SK-N-SH treated with all-trans-retinoic acid at 6 μM for 48 hours (cell line): ENCODE measurements at regions not wholly inside any gene's neighbourhood (a gene's known extent, or its start where the extent isn't known, plus 50 kb on each side); places are given as distances from the start of the nearest gene placed in this dataset.

Experiments used
- BACH2 ChIP-seq: fragments of 250-450 bp; sonication (Bioruptor Pico); IDR thresholded peaks from 2 replicates; pipeline ENCODE4 v1.9.0; 2021; ENCODE audit warnings: mild to moderate bottlenecking, borderline replicate concordance
- CSDC2 ChIP-seq: fragments of 250-450 bp; sonication (Bioruptor Pico); IDR thresholded peaks from 2 replicates; pipeline ENCODE4 v1.5.0; 2020; ENCODE audit warnings: mild to moderate bottlenecking, moderate library complexity
- PPARA ChIP-seq: fragments of 250-450 bp; sonication (Bioruptor Pico); IDR thresholded peaks from 2 replicates; pipeline ENCODE4 v1.5.0; 2020; ENCODE audit warnings: mild to moderate bottlenecking, borderline replicate concordance
- RARB ChIP-seq: fragments of 250-450 bp; sonication (Bioruptor Pico); IDR thresholded peaks from 2 replicates; pipeline ENCODE4 v1.8.0; 2021; ENCODE audit warnings: mild to moderate bottlenecking, moderate library complexity
- ZNF565 ChIP-seq: fragments of 450-650 bp; formaldehyde crosslinking; conservative IDR thresholded peaks from 2 replicates; pipeline ENCODE4 v1.5.0; 2020; ENCODE audit warnings: low read depth, mild to moderate bottlenecking, moderate library complexity
- TF ChIP-seq, protein P1 (sequence below): fragments of 250-450 bp; sonication (Bioruptor Pico); IDR thresholded peaks from 2 replicates; pipeline ENCODE4 v1.8.0; 2020; ENCODE audit warnings: mild to moderate bottlenecking, moderate library complexity, borderline replicate concordance

DNA sequence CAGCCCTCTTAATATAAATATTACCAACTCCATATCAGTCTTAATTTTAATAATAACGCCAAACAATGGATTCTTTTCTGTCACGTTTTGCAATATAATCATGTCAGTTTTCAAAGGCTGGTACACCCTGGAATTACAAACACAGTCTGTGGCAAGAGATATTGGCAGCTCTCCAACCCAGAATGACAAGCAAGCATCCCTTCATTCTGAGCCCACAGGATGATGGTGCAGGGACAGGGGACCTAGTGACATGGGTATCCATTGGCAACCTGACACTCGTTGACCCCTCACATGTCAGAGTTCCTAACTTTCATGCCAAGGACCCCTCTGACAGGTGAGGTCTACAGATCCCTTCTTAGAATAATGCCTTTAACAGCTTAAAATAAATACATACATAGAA lies 154.5 kb upstream of the TSC22D2 start:
- TF ChIP-seq ZNF565 (CRISPR knock-in tag) (no peak), RARB (CRISPR knock-in tag) (no peak), PPARA (CRISPR knock-in tag) (no peak), CSDC2 (CRISPR knock-in tag) (no peak), BACH2 (CRISPR knock-in tag) (no peak)
- TF ChIP-seq, protein P1, sequence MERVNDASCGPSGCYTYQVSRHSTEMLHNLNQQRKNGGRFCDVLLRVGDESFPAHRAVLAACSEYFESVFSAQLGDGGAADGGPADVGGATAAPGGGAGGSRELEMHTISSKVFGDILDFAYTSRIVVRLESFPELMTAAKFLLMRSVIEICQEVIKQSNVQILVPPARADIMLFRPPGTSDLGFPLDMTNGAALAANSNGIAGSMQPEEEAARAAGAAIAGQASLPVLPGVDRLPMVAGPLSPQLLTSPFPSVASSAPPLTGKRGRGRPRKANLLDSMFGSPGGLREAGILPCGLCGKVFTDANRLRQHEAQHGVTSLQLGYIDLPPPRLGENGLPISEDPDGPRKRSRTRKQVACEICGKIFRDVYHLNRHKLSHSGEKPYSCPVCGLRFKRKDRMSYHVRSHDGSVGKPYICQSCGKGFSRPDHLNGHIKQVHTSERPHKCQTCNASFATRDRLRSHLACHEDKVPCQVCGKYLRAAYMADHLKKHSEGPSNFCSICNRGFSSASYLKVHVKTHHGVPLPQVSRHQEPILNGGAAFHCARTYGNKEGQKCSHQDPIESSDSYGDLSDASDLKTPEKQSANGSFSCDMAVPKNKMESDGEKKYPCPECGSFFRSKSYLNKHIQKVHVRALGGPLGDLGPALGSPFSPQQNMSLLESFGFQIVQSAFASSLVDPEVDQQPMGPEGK (CRISPR knock-in tag), result no peak
